ENCODE measurements at regions not wholly inside any gene's neighbourhood (a gene's known extent, or its start where the extent isn't known, plus 50 kb on each side); places are given as distances from the start of the nearest gene placed in this dataset.

- TF ChIP-seq CTCF (conservative IDR thresholded peaks at IDR 0.05) (no peak), EZH2 (IDR thresholded peaks at IDR 0.05; ENCODE audit: low read depth) (no peak)
These were observed 397.2 kb downstream of the FAM47B start for GRCh38 chrX:35339796-35340195.
